GM12892 (cell line): ENCODE measurements at regions not wholly inside any gene's neighbourhood (a gene's known extent, or its start where the extent isn't known, plus 50 kb on each side); places are given as distances from the start of the nearest gene placed in this dataset.

Experiments used
- POLR2A ChIP-seq: IDR thresholded peaks from 2 replicates; pipeline ENCODE4 v1.6.1; 2011; ENCODE audit warnings: low read depth, low read length, control low read depth
- POLR2AphosphoS5 ChIP-seq: IDR thresholded peaks from 2 replicates; pipeline ENCODE4 v1.6.1; 2011; ENCODE audit warnings: low read depth, low read length, control low read depth

GRCh38 chr7:46058086-46058823 is 137.2 kb upstream of the IGFBP3 start:
- TF ChIP-seq POLR2AphosphoS5 (no peak), POLR2A (no peak)
